KG1 (cell line): ENCODE measurements at regions not wholly inside any gene's neighbourhood (a gene's known extent, or its start where the extent isn't known, plus 50 kb on each side); places are given as distances from the start of the nearest gene placed in this dataset.
"Not testable (repeated sequence)": the region's sequence is repeated elsewhere in the genome, so short reads cannot be mapped to it uniquely, and the experiment has no call there.

Experiments used
- DNase-seq: peaks from one replicate; lab custom pipeline; 2025; lab: John Stamatoyannopoulos, UW

- no peak for DNase-seq
Measured at GRCh38 chr7:50251765-50252164, 52.8 kb upstream of the IKZF1 start.

GRCh38 chr7:50246551-50246950 lies 58.0 kb upstream of the IKZF1 start:
- no peak for DNase-seq

- not testable (repeated sequence) for DNase-seq
Measured at GRCh38 chr7:50242111-50242510, 62.4 kb upstream of the IKZF1 start.

GRCh38 chr7:50240699-50241098 lies 63.8 kb upstream of the IKZF1 start:
- not testable (repeated sequence) for DNase-seq

GRCh38 chr7:50229964-50230363 lies 74.6 kb upstream of the IKZF1 start:
- DNase-seq, result no peak

GRCh38 chr7:50228148-50228547 lies 76.4 kb upstream of the IKZF1 start:
- DNase-seq, result no peak

GRCh38 chr7:50227726-50228125 lies 76.8 kb upstream of the IKZF1 start:
- no peak for DNase-seq

- DNase-seq, result no peak
Measured at GRCh38 chr7:50226669-50227068, 77.8 kb upstream of the IKZF1 start.

- no peak for DNase-seq
Measured at GRCh38 chr7:50226145-50226544, 78.4 kb upstream of the IKZF1 start.

- no peak for DNase-seq
Measured at GRCh38 chr7:50221433-50221832, 83.1 kb upstream of the IKZF1 start.

GRCh38 chr7:50221028-50221427 lies 83.5 kb upstream of the IKZF1 start:
- DNase-seq, result no peak

- DNase-seq, result no peak
Measured at GRCh38 chr7:50220273-50220672, 84.2 kb upstream of the IKZF1 start.

- peak; percentile 25 for DNase-seq
Measured at GRCh38 chr7:50217821-50218281, 86.7 kb upstream of the IKZF1 start.

GRCh38 chr7:50217401-50217800 lies 87.1 kb upstream of the IKZF1 start:
- no peak for DNase-seq

GRCh38 chr7:50216626-50217025 lies 87.9 kb upstream of the IKZF1 start:
- no peak for DNase-seq

- DNase-seq, result no peak
Measured at GRCh38 chr7:50214771-50215170, 89.7 kb upstream of the IKZF1 start.

GRCh38 chr7:50214126-50214670 lies 90.3 kb upstream of the IKZF1 start:
- no peak for DNase-seq

GRCh38 chr7:50213622-50214017 lies 90.9 kb upstream of the IKZF1 start:
- peak; percentile 86 for DNase-seq

- peak; percentile 86 for DNase-seq
Measured at GRCh38 chr7:50212666-50213621, 91.6 kb upstream of the IKZF1 start.

GRCh38 chr7:50212016-50212325 lies 92.5 kb upstream of the IKZF1 start:
- DNase-seq, result no peak

GRCh38 chr7:50211130-50212015 lies 93.1 kb upstream of the IKZF1 start:
- no peak for DNase-seq

GRCh38 chr7:50210706-50211115 lies 93.8 kb upstream of the IKZF1 start:
- no peak for DNase-seq
